Activated naive CD8-positive, alpha-beta T cell (primary cell): ENCODE measurements at regions not wholly inside any gene's neighbourhood (a gene's known extent, or its start where the extent isn't known, plus 50 kb on each side); places are given as distances from the start of the nearest gene placed in this dataset.

Source experiments
- H3K27ac Mint-ChIP-seq: one replicate; pipeline ENCODE4 v1.8.0; 2021; ENCODE audit warnings: mixed read lengths
- H3K27me3 Mint-ChIP-seq: one replicate; pipeline ENCODE4 v1.8.0; 2021; ENCODE audit warnings: mixed read lengths
- H3K36me3 Mint-ChIP-seq: one replicate; pipeline ENCODE4 v1.8.0; 2021; ENCODE audit warnings: mixed read lengths
- H3K4me1 Mint-ChIP-seq: one replicate; pipeline ENCODE4 v1.8.0; 2021; ENCODE audit warnings: low read depth, mixed read lengths
- H3K4me3 Mint-ChIP-seq: one replicate; pipeline ENCODE4 v1.8.0; 2021; ENCODE audit warnings: mild to moderate bottlenecking, mixed read lengths
- H3K9me3 Mint-ChIP-seq: one replicate; pipeline ENCODE4 v1.8.0; 2021; ENCODE audit warnings: low read depth, mixed read lengths

GRCh38 chr11:121844016-121844415, 272.0 kb downstream of the BLID start:
- Mint-ChIP-seq H3K27me3 (no peaks in the 10 kb centered on the region), H3K27ac (no peak overlapping the region), H3K4me1 (no peaks in the 10 kb centered on the region), H3K4me3 (no peak overlapping the region), H3K36me3 (no peaks in the 10 kb centered on the region), H3K9me3 (peaks cover 5% of the 10 kb centered on the region)

GRCh38 chr11:121842192-121842585, 273.8 kb downstream of the BLID start:
- Mint-ChIP-seq H3K27ac (no peak overlapping the region), H3K9me3 (peaks cover 8% of the 10 kb centered on the region), H3K4me1 (no peaks in the 10 kb centered on the region), H3K4me3 (no peak overlapping the region), H3K36me3 (no peaks in the 10 kb centered on the region), H3K27me3 (no peaks in the 10 kb centered on the region)

- H3K4me3 Mint-ChIP-seq: no peak overlapping the region
- H3K27me3 Mint-ChIP-seq: no peaks in the 10 kb centered on the region
- H3K36me3 Mint-ChIP-seq: no peaks in the 10 kb centered on the region
- no peaks in the 10 kb centered on the region for H3K4me1 Mint-ChIP-seq
- no peak overlapping the region for H3K27ac Mint-ChIP-seq
- H3K9me3 Mint-ChIP-seq: peaks cover 8% of the 10 kb centered on the region
Observed at GRCh38 chr11:121841487-121842191, 274.4 kb downstream of the BLID start.

GRCh38 chr11:121839781-121840180, 276.2 kb downstream of the BLID start:
- no peaks in the 10 kb centered on the region for H3K4me1 Mint-ChIP-seq
- H3K9me3 Mint-ChIP-seq: peaks cover 18% of the 10 kb centered on the region
- H3K4me3 Mint-ChIP-seq: no peak overlapping the region
- H3K36me3 Mint-ChIP-seq: no peaks in the 10 kb centered on the region
- H3K27ac Mint-ChIP-seq: no peak overlapping the region
- no peaks in the 10 kb centered on the region for H3K27me3 Mint-ChIP-seq

GRCh38 chr11:121838571-121838970, 277.4 kb downstream of the BLID start:
- Mint-ChIP-seq H3K27me3 (no peaks in the 10 kb centered on the region), H3K4me3 (no peak overlapping the region), H3K36me3 (no peaks in the 10 kb centered on the region), H3K9me3 (peaks cover 29% of the 10 kb centered on the region), H3K27ac (no peak overlapping the region), H3K4me1 (no peaks in the 10 kb centered on the region)

GRCh38 chr11:121833970-121834369, 282.0 kb downstream of the BLID start:
- no peaks in the 10 kb centered on the region for H3K27me3 Mint-ChIP-seq
- no peaks in the 10 kb centered on the region for H3K4me1 Mint-ChIP-seq
- no peak overlapping the region for H3K4me3 Mint-ChIP-seq
- peaks cover 52% of the 10 kb centered on the region for H3K9me3 Mint-ChIP-seq
- peaks cover 8% of the 10 kb centered on the region for H3K36me3 Mint-ChIP-seq
- H3K27ac Mint-ChIP-seq: no peak overlapping the region

GRCh38 chr11:121829159-121829643, 286.8 kb downstream of the BLID start:
- no peaks in the 10 kb centered on the region for H3K27me3 Mint-ChIP-seq
- H3K4me3 Mint-ChIP-seq: no peak overlapping the region
- H3K9me3 Mint-ChIP-seq: peaks cover 36% of the 10 kb centered on the region
- no peak overlapping the region for H3K27ac Mint-ChIP-seq
- H3K36me3 Mint-ChIP-seq: peaks cover 8% of the 10 kb centered on the region
- no peaks in the 10 kb centered on the region for H3K4me1 Mint-ChIP-seq

GRCh38 chr11:121814962-121815361, 301.1 kb downstream of the BLID start:
- Mint-ChIP-seq H3K27me3 (no peaks in the 10 kb centered on the region), H3K36me3 (peaks cover 4% of the 10 kb centered on the region), H3K27ac (no peak overlapping the region), H3K4me1 (no peaks in the 10 kb centered on the region), H3K4me3 (no peak overlapping the region), H3K9me3 (peaks cover 14% of the 10 kb centered on the region)

- Mint-ChIP-seq H3K36me3 (peaks cover 4% of the 10 kb centered on the region), H3K27me3 (no peaks in the 10 kb centered on the region), H3K9me3 (peaks cover 14% of the 10 kb centered on the region), H3K4me1 (no peaks in the 10 kb centered on the region), H3K27ac (no peak overlapping the region), H3K4me3 (no peak overlapping the region)
Observed at GRCh38 chr11:121814296-121814695, 301.7 kb downstream of the BLID start.

GRCh38 chr11:121810291-121810690, 305.7 kb downstream of the BLID start:
- H3K27me3 Mint-ChIP-seq: no peaks in the 10 kb centered on the region
- H3K27ac Mint-ChIP-seq: no peak overlapping the region
- no peaks in the 10 kb centered on the region for H3K4me1 Mint-ChIP-seq
- peaks cover 4% of the 10 kb centered on the region for H3K36me3 Mint-ChIP-seq
- no peak overlapping the region for H3K4me3 Mint-ChIP-seq
- H3K9me3 Mint-ChIP-seq: peaks cover 14% of the 10 kb centered on the region

GRCh38 chr11:121808096-121808495, 307.9 kb downstream of the BLID start:
- H3K4me1 Mint-ChIP-seq: no peaks in the 10 kb centered on the region
- peaks cover 9% of the 10 kb centered on the region for H3K9me3 Mint-ChIP-seq
- peaks cover 4% of the 10 kb centered on the region for H3K36me3 Mint-ChIP-seq
- H3K27me3 Mint-ChIP-seq: no peaks in the 10 kb centered on the region
- no peak overlapping the region for H3K4me3 Mint-ChIP-seq
- H3K27ac Mint-ChIP-seq: no peak overlapping the region

GRCh38 chr11:121807051-121807450, 309.0 kb downstream of the BLID start:
- H3K27me3 Mint-ChIP-seq: no peaks in the 10 kb centered on the region
- peaks cover 9% of the 10 kb centered on the region for H3K9me3 Mint-ChIP-seq
- H3K4me1 Mint-ChIP-seq: no peaks in the 10 kb centered on the region
- no peak overlapping the region for H3K27ac Mint-ChIP-seq
- no peaks in the 10 kb centered on the region for H3K36me3 Mint-ChIP-seq
- no peak overlapping the region for H3K4me3 Mint-ChIP-seq

GRCh38 chr11:121802542-121802941, 313.5 kb downstream of the BLID start:
- Mint-ChIP-seq H3K27ac (no peak overlapping the region), H3K36me3 (no peaks in the 10 kb centered on the region), H3K4me3 (no peak overlapping the region), H3K27me3 (no peaks in the 10 kb centered on the region), H3K4me1 (no peaks in the 10 kb centered on the region), H3K9me3 (peaks cover 5% of the 10 kb centered on the region)

- no peaks in the 10 kb centered on the region for H3K36me3 Mint-ChIP-seq
- H3K27ac Mint-ChIP-seq: no peak overlapping the region
- peaks cover 5% of the 10 kb centered on the region for H3K9me3 Mint-ChIP-seq
- H3K27me3 Mint-ChIP-seq: no peaks in the 10 kb centered on the region
- no peaks in the 10 kb centered on the region for H3K4me1 Mint-ChIP-seq
- H3K4me3 Mint-ChIP-seq: no peak overlapping the region
Observed at GRCh38 chr11:121801781-121802180, 314.2 kb downstream of the BLID start.

- H3K27me3 Mint-ChIP-seq: no peaks in the 10 kb centered on the region
- peaks cover 5% of the 10 kb centered on the region for H3K9me3 Mint-ChIP-seq
- H3K4me3 Mint-ChIP-seq: no peak overlapping the region
- H3K27ac Mint-ChIP-seq: no peak overlapping the region
- no peaks in the 10 kb centered on the region for H3K4me1 Mint-ChIP-seq
- H3K36me3 Mint-ChIP-seq: no peaks in the 10 kb centered on the region
Observed at GRCh38 chr11:121801394-121801748, 314.6 kb downstream of the BLID start.

- Mint-ChIP-seq H3K4me3 (no peak overlapping the region), H3K27me3 (no peaks in the 10 kb centered on the region), H3K4me1 (no peaks in the 10 kb centered on the region), H3K27ac (no peak overlapping the region), H3K9me3 (peaks cover 5% of the 10 kb centered on the region), H3K36me3 (no peaks in the 10 kb centered on the region)
Observed at GRCh38 chr11:121800731-121801393, 315.2 kb downstream of the BLID start.
